ENCODE measurements at regions not wholly inside any gene's neighbourhood (a gene's known extent, or its start where the extent isn't known, plus 50 kb on each side); places are given as distances from the start of the nearest gene placed in this dataset.
A peak's percentile ranks its signal among the peaks of the same experiment; 100 is the strongest.

GRCh38 chr2:5123582-5124196 is 568.5 kb upstream of the SOX11 start:
- H3K27me3 ChIP-seq (ENCODE audit: control insufficient read depth, insufficient read depth, low read length): no peaks in the 10 kb centered on the region
- peak in 1 of 6 donors; percentile 77 for DNase-seq (ENCODE audit: low read depth in 4 of 6, low spot score in 6 of 6)
- H3K9me3 ChIP-seq (ENCODE audit: control insufficient read depth, insufficient read depth, low read length): no peaks in the 10 kb centered on the region
- 70% methylated on average over 2 of the region's 4 CpGs for WGBS (ENCODE audit: insufficient coverage)
- no peak overlapping the region for H3K27ac ChIP-seq (ENCODE audit: low read depth, low read length)
- no peak overlapping the region for H3K4me3 ChIP-seq (ENCODE audit: low read depth, low read length)
- H3K4me1 ChIP-seq (ENCODE audit: control insufficient read depth, insufficient read depth, low read length): no peaks in the 10 kb centered on the region
- H3K36me3 ChIP-seq (ENCODE audit: control insufficient read depth, insufficient read depth, low read length): no peaks in the 10 kb centered on the region

GRCh38 chr2:5125017-5125730 is 567.0 kb upstream of the SOX11 start:
- no peak overlapping the region for H3K27ac ChIP-seq (ENCODE audit: low read depth, low read length)
- H3K36me3 ChIP-seq (ENCODE audit: control insufficient read depth, insufficient read depth, low read length): no peaks in the 10 kb centered on the region
- no peaks in the 10 kb centered on the region for H3K9me3 ChIP-seq (ENCODE audit: control insufficient read depth, insufficient read depth, low read length)
- no peaks in the 10 kb centered on the region for H3K27me3 ChIP-seq (ENCODE audit: control insufficient read depth, insufficient read depth, low read length)
- no peaks in the 10 kb centered on the region for H3K4me1 ChIP-seq (ENCODE audit: control insufficient read depth, insufficient read depth, low read length)
- WGBS (ENCODE audit: insufficient coverage): 38% methylated on average over 1 of the region's 2 CpGs
- DNase-seq (ENCODE audit: low read depth in 4 of 6, low spot score in 6 of 6): peak in 1 of 6 donors; percentile 4
- H3K4me3 ChIP-seq (ENCODE audit: low read depth, low read length): no peak overlapping the region

- Histone ChIP-seq H3K4me1 (ENCODE audit: control insufficient read depth, insufficient read depth, low read length) (no peaks in the 10 kb centered on the region), H3K4me3 (ENCODE audit: low read depth, low read length) (no peak overlapping the region), H3K27ac (ENCODE audit: low read depth, low read length) (no peak overlapping the region), H3K9me3 (ENCODE audit: control insufficient read depth, insufficient read depth, low read length) (no peaks in the 10 kb centered on the region), H3K27me3 (ENCODE audit: control insufficient read depth, insufficient read depth, low read length) (no peaks in the 10 kb centered on the region), H3K36me3 (ENCODE audit: control insufficient read depth, insufficient read depth, low read length) (no peaks in the 10 kb centered on the region)
- 67% methylated on average over 1 of the region's 5 CpGs for WGBS (ENCODE audit: insufficient coverage)
- DNase-seq (ENCODE audit: low read depth in 4 of 6, low spot score in 6 of 6): no peak
These were observed 559.9 kb upstream of the SOX11 start for GRCh38 chr2:5132281-5132680.

- no peak for DNase-seq (ENCODE audit: low read depth in 4 of 6, low spot score in 6 of 6)
- WGBS (ENCODE audit: insufficient coverage): no CpG with 5 or more reads among the region's 2 CpGs
- H3K36me3 ChIP-seq (ENCODE audit: control insufficient read depth, insufficient read depth, low read length): no peaks in the 10 kb centered on the region
These were observed 551.8 kb upstream of the SOX11 start for GRCh38 chr2:5140347-5140746.

GRCh38 chr2:5144159-5144558 is 548.0 kb upstream of the SOX11 start:
- Histone ChIP-seq H3K27ac (ENCODE audit: low read depth, low read length) (no peak overlapping the region), H3K36me3 (ENCODE audit: control insufficient read depth, insufficient read depth, low read length) (no peaks in the 10 kb centered on the region)
- over 99% methylated on average over 15 of the region's 15 CpGs for WGBS (ENCODE audit: insufficient coverage)

More at GRCh38 chr2:5140347-5140746, 551.8 kb upstream of the SOX11 start:
- no peak overlapping the region for H3K4me3 ChIP-seq (ENCODE audit: low read depth, low read length)
- no peaks in the 10 kb centered on the region for H3K4me1 ChIP-seq (ENCODE audit: control insufficient read depth, insufficient read depth, low read length)
- H3K27ac ChIP-seq (ENCODE audit: low read depth, low read length): no peak overlapping the region
- H3K9me3 ChIP-seq (ENCODE audit: control insufficient read depth, insufficient read depth, low read length): no peaks in the 10 kb centered on the region
- no peaks in the 10 kb centered on the region for H3K27me3 ChIP-seq (ENCODE audit: control insufficient read depth, insufficient read depth, low read length)

DNA sequence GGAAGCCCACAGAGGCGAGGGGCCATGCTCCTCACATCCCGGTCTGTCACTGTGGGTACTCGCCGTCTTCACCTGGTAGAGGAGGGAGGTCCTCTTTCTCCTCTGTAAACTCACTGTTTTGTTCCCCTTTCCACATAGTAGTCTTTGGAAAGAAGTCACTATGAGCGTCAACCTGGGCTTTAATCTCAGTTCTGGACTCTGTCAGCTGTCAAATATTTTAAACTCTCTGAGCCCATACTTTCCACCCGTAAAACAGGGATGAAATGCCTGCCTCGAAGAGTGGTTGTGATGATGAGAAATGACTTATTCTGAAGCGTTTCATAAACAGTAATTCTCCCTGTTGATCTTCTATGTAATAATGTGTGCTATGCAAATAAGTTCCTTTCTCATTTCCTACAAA is 547.1 kb upstream of the SOX11 start:
- 100% methylated on average over 1 of the region's 8 CpGs for WGBS (ENCODE audit: insufficient coverage)
- no peaks in the 10 kb centered on the region for H3K4me1 ChIP-seq (ENCODE audit: control insufficient read depth, insufficient read depth, low read length)
- no peaks in the 10 kb centered on the region for H3K9me3 ChIP-seq (ENCODE audit: control insufficient read depth, insufficient read depth, low read length)
- no peak overlapping the region for H3K27ac ChIP-seq (ENCODE audit: low read depth, low read length)
- H3K27me3 ChIP-seq (ENCODE audit: control insufficient read depth, insufficient read depth, low read length): no peaks in the 10 kb centered on the region
- no peak overlapping the region for H3K4me3 ChIP-seq (ENCODE audit: low read depth, low read length)
- DNase-seq (ENCODE audit: low read depth in 4 of 6, low spot score in 6 of 6): no peak
- H3K36me3 ChIP-seq (ENCODE audit: control insufficient read depth, insufficient read depth, low read length): no peaks in the 10 kb centered on the region

More at GRCh38 chr2:5144159-5144558, 548.0 kb upstream of the SOX11 start:
- DNase-seq (ENCODE audit: low read depth in 4 of 6, low spot score in 6 of 6): no peak
- Histone ChIP-seq H3K27me3 (ENCODE audit: control insufficient read depth, insufficient read depth, low read length) (no peaks in the 10 kb centered on the region), H3K4me1 (ENCODE audit: control insufficient read depth, insufficient read depth, low read length) (no peaks in the 10 kb centered on the region), H3K4me3 (ENCODE audit: low read depth, low read length) (no peak overlapping the region), H3K9me3 (ENCODE audit: control insufficient read depth, insufficient read depth, low read length) (no peaks in the 10 kb centered on the region)

DNA sequence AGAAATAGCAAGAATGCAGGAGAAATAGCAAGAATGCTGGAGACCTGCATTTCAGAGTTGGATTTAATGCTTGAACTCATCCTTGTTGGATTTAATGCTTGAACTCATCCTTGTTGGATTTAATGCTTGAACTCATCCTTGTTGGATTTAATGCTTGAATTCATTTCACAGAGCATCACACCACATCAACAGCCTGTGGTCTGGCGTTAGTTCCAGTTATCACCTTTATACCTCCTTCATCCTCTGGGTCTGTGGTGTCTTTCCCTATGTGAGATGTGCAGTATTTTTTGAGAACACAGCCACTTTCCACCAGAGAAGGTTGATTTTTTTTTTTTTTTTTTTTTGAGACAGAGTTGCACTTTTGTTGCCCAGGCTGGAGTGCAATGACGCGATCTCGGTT is 546.4 kb upstream of the SOX11 start:
- no peaks in the 10 kb centered on the region for H3K27me3 ChIP-seq (ENCODE audit: control insufficient read depth, insufficient read depth, low read length)
- no peaks in the 10 kb centered on the region for H3K36me3 ChIP-seq (ENCODE audit: control insufficient read depth, insufficient read depth, low read length)
- no peak overlapping the region for H3K27ac ChIP-seq (ENCODE audit: low read depth, low read length)
- DNase-seq (ENCODE audit: low read depth in 4 of 6, low spot score in 6 of 6): no peak
- no peaks in the 10 kb centered on the region for H3K9me3 ChIP-seq (ENCODE audit: control insufficient read depth, insufficient read depth, low read length)
- H3K4me1 ChIP-seq (ENCODE audit: control insufficient read depth, insufficient read depth, low read length): no peaks in the 10 kb centered on the region
- WGBS (ENCODE audit: insufficient coverage): 95% methylated on average over 3 of the region's 4 CpGs
- H3K4me3 ChIP-seq (ENCODE audit: low read depth, low read length): no peak overlapping the region

GRCh38 chr2:5148392-5149085 is 543.6 kb upstream of the SOX11 start:
- Histone ChIP-seq H3K4me3 (ENCODE audit: low read depth, low read length) (no peak overlapping the region), H3K4me1 (ENCODE audit: control insufficient read depth, insufficient read depth, low read length) (no peaks in the 10 kb centered on the region), H3K36me3 (ENCODE audit: control insufficient read depth, insufficient read depth, low read length) (no peaks in the 10 kb centered on the region), H3K9me3 (ENCODE audit: control insufficient read depth, insufficient read depth, low read length) (no peaks in the 10 kb centered on the region), H3K27me3 (ENCODE audit: control insufficient read depth, insufficient read depth, low read length) (no peaks in the 10 kb centered on the region), H3K27ac (ENCODE audit: low read depth, low read length) (no peak overlapping the region)
- no CpG with 5 or more reads among the region's 5 CpGs for whole genome bisulfite sequencing (ENCODE audit: insufficient coverage)
- DNase-seq (ENCODE audit: low read depth in 4 of 6, low spot score in 6 of 6): no peak

DNA sequence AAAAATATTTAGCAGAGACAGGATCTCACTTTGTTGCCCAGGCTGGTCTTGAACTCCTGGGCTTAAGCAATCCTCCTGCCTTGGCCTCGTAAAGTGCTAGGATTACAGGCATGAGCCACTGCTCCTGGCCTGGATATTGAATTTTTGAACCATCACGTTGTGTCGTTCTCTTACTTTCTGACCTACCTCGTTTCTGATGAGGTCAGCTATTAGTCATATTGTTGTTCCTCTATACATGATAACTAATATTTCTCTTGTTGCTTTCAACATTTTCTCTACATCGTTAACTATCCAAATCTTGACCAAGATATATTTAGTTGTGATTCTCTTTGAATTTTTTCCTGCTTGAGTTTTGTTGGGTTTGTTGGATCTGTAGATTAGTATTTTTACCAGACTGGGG is 541.3 kb upstream of the SOX11 start:
- Histone ChIP-seq H3K4me1 (ENCODE audit: control insufficient read depth, insufficient read depth, low read length) (no peaks in the 10 kb centered on the region), H3K27me3 (ENCODE audit: control insufficient read depth, insufficient read depth, low read length) (no peaks in the 10 kb centered on the region), H3K27ac (ENCODE audit: low read depth, low read length) (no peak overlapping the region), H3K9me3 (ENCODE audit: control insufficient read depth, insufficient read depth, low read length) (no peaks in the 10 kb centered on the region), H3K36me3 (ENCODE audit: control insufficient read depth, insufficient read depth, low read length) (no peaks in the 10 kb centered on the region), H3K4me3 (ENCODE audit: low read depth, low read length) (no peak overlapping the region)
- no peak for DNase-seq (ENCODE audit: low read depth in 4 of 6, low spot score in 6 of 6)
- WGBS (ENCODE audit: insufficient coverage): 83% methylated on average over 1 of the region's 5 CpGs
